ENCODE measurements at regions not wholly inside any gene's neighbourhood (a gene's known extent, or its start where the extent isn't known, plus 50 kb on each side); places are given as distances from the start of the nearest gene placed in this dataset.

GRCh38 chr2:220528180-220528675 lies 900.8 kb downstream of the SLC4A3 start:
- Histone ChIP-seq H3K9ac (ENCODE audit: low read depth, low read length, poor library complexity) (no peak overlapping the region), H3K4me1 (ENCODE audit: control insufficient read depth in 2 of 2, insufficient read depth in 1 of 2, low read depth in 1 of 2, low read length in 2 of 2) (no peaks in the 10 kb centered on the region), H3K36me3 (replicated peaks in 1 of 2; ENCODE audit: control insufficient read depth in 2 of 2, insufficient read depth in 2 of 2, low read length in 2 of 2) (no peaks in the 10 kb centered on the region), H4K91ac (ENCODE audit: low read depth, low read length, poor library complexity) (no peak overlapping the region), H2BK5ac (ENCODE audit: low read length) (no peak overlapping the region), H4K8ac (ENCODE audit: low read depth, low read length) (no peak overlapping the region), H3K14ac (ENCODE audit: low read length) (no peak overlapping the region), H2AK5ac (ENCODE audit: low read depth, low read length) (no peak overlapping the region), H2BK15ac (ENCODE audit: low read length) (no peak overlapping the region), H3K27ac (replicated peaks; ENCODE audit: low read length) (no peak overlapping the region), H3K79me1 (ENCODE audit: low read depth, low read length) (no peaks in the 10 kb centered on the region), H3K27me3 (ENCODE audit: control insufficient read depth in 3 of 3, insufficient read depth in 3 of 3, low read depth in 1 of 3, low read length in 3 of 3) (no peaks in the 10 kb centered on the region), H3K4ac (ENCODE audit: low read length) (no peak overlapping the region), H3K18ac (ENCODE audit: low read length) (no peak overlapping the region), H3K9me3 (replicated peaks in 1 of 2; ENCODE audit: control insufficient read depth in 2 of 2, insufficient read depth in 1 of 2, low read depth in 1 of 2, low read length in 2 of 2) (no peaks in the 10 kb centered on the region), H3K4me3 (ENCODE audit: low read length in 2 of 2) (no peak overlapping the region), H3K23ac (ENCODE audit: low read depth, low read length, poor library complexity) (no peak overlapping the region), H2AFZ (ENCODE audit: low read length) (no peak overlapping the region), H2BK120ac (ENCODE audit: low read depth, low read length) (no peak overlapping the region), H3K4me2 (ENCODE audit: insufficient read depth, low read length, poor library complexity, severe bottlenecking) (no peak overlapping the region), H2BK12ac (ENCODE audit: low read length) (no peak overlapping the region)
- WGBS, 2 donors (ENCODE audit: extremely low coverage in 2 of 2, insufficient read length in 2 of 2, insufficient replicate concordance in 1 of 2), result no CpG with 5 or more reads among the region's 3 CpGs
- DNase-seq (ENCODE audit: low spot score), result no peak

DNA sequence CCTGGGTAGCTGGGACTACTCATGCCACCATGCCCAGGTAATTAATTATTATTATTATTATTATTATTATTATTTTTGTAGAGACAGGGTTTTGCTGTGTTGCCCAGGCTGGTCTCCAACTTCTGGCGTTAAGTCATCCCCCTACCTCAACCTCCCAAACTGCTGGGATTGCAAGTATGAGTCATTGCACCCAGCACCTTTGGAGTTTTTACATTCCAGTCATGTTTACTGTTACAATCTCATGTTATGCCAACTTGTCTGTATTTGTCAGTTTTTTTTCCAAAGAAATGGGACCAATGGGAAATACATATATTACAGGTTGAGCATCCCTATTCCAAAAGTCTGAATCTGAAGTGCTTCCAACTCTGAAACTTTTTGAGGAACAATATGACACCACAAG lies 903.8 kb downstream of the SLC4A3 start:
- Histone ChIP-seq H3K23ac (ENCODE audit: low read depth, low read length, poor library complexity) (no peak overlapping the region), H3K18ac (ENCODE audit: low read length) (no peak overlapping the region), H3K14ac (ENCODE audit: low read length) (no peak overlapping the region), H2AFZ (ENCODE audit: low read length) (no peak overlapping the region), H3K4me3 (ENCODE audit: low read length in 2 of 2) (no peak overlapping the region), H3K9ac (ENCODE audit: low read depth, low read length, poor library complexity) (no peak overlapping the region), H3K36me3 (replicated peaks in 1 of 2; ENCODE audit: control insufficient read depth in 2 of 2, insufficient read depth in 2 of 2, low read length in 2 of 2) (no peaks in the 10 kb centered on the region), H2AK5ac (ENCODE audit: low read depth, low read length) (no peak overlapping the region), H2BK15ac (ENCODE audit: low read length) (no peak overlapping the region), H3K4ac (ENCODE audit: low read length) (no peak overlapping the region), H4K91ac (ENCODE audit: low read depth, low read length, poor library complexity) (no peak overlapping the region), H2BK5ac (ENCODE audit: low read length) (no peak overlapping the region), H3K79me1 (ENCODE audit: low read depth, low read length) (no peaks in the 10 kb centered on the region), H4K8ac (ENCODE audit: low read depth, low read length) (no peak overlapping the region), H3K27me3 (ENCODE audit: control insufficient read depth in 3 of 3, insufficient read depth in 3 of 3, low read depth in 1 of 3, low read length in 3 of 3) (no peaks in the 10 kb centered on the region), H3K4me1 (ENCODE audit: control insufficient read depth in 2 of 2, insufficient read depth in 1 of 2, low read depth in 1 of 2, low read length in 2 of 2) (no peaks in the 10 kb centered on the region), H3K9me3 (replicated peaks in 1 of 2; ENCODE audit: control insufficient read depth in 2 of 2, insufficient read depth in 1 of 2, low read depth in 1 of 2, low read length in 2 of 2) (no peaks in the 10 kb centered on the region), H3K27ac (replicated peaks; ENCODE audit: low read length) (no peak overlapping the region), H3K4me2 (ENCODE audit: insufficient read depth, low read length, poor library complexity, severe bottlenecking) (no peak overlapping the region), H2BK12ac (ENCODE audit: low read length) (no peak overlapping the region), H2BK120ac (ENCODE audit: low read depth, low read length) (no peak overlapping the region)
- whole genome bisulfite sequencing, 2 donors (ENCODE audit: extremely low coverage in 2 of 2, insufficient read length in 2 of 2, insufficient replicate concordance in 1 of 2), result no CpG with 5 or more reads among the region's 1 CpG
- no peak for DNase-seq (ENCODE audit: low spot score)

DNA sequence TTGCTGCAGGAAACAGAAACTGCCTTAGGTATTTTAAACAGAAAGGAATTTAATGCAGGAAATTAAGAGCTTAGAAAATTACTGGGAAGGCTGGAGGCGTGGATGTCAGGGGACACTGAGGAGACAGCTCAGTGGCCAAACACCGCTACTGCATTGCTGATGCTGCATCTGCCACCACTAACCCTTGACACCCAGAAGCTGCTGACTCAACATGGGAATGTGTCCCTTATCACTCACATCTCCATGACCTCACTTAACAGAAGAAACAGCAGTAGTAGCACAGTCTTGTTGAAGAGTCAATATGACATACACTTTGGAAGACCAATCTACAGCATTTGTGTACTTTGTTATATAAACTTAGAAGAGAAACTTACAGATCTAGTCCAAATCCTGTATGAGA lies 906.1 kb downstream of the SLC4A3 start:
- Histone ChIP-seq H4K91ac (ENCODE audit: low read depth, low read length, poor library complexity) (no peak overlapping the region), H3K23ac (ENCODE audit: low read depth, low read length, poor library complexity) (no peak overlapping the region), H2AFZ (ENCODE audit: low read length) (no peak overlapping the region), H2BK120ac (ENCODE audit: low read depth, low read length) (no peak overlapping the region), H3K14ac (ENCODE audit: low read length) (no peak overlapping the region), H2AK5ac (ENCODE audit: low read depth, low read length) (no peak overlapping the region), H3K27me3 (ENCODE audit: control insufficient read depth in 3 of 3, insufficient read depth in 3 of 3, low read depth in 1 of 3, low read length in 3 of 3) (no peaks in the 10 kb centered on the region), H3K4me1 (ENCODE audit: control insufficient read depth in 2 of 2, insufficient read depth in 1 of 2, low read depth in 1 of 2, low read length in 2 of 2) (no peaks in the 10 kb centered on the region), H2BK12ac (ENCODE audit: low read length) (no peak overlapping the region), H2BK5ac (ENCODE audit: low read length) (no peak overlapping the region), H3K4me2 (ENCODE audit: insufficient read depth, low read length, poor library complexity, severe bottlenecking) (no peak overlapping the region), H3K18ac (ENCODE audit: low read length) (no peak overlapping the region), H4K8ac (ENCODE audit: low read depth, low read length) (no peak overlapping the region), H3K4ac (ENCODE audit: low read length) (no peak overlapping the region), H3K27ac (replicated peaks; ENCODE audit: low read length) (no peak overlapping the region), H3K79me1 (ENCODE audit: low read depth, low read length) (no peaks in the 10 kb centered on the region), H3K36me3 (replicated peaks in 1 of 2; ENCODE audit: control insufficient read depth in 2 of 2, insufficient read depth in 2 of 2, low read length in 2 of 2) (no peaks in the 10 kb centered on the region), H3K9me3 (replicated peaks in 1 of 2; ENCODE audit: control insufficient read depth in 2 of 2, insufficient read depth in 1 of 2, low read depth in 1 of 2, low read length in 2 of 2) (no peaks in the 10 kb centered on the region), H3K9ac (ENCODE audit: low read depth, low read length, poor library complexity) (no peak overlapping the region), H3K4me3 (ENCODE audit: low read length in 2 of 2) (no peak overlapping the region), H2BK15ac (ENCODE audit: low read length) (no peak overlapping the region)
- no peak for DNase-seq (ENCODE audit: low spot score)
- no CpG with 5 or more reads among the region's 2 CpGs for WGBS, 2 donors (ENCODE audit: extremely low coverage in 2 of 2, insufficient read length in 2 of 2, insufficient replicate concordance in 1 of 2)

DNA sequence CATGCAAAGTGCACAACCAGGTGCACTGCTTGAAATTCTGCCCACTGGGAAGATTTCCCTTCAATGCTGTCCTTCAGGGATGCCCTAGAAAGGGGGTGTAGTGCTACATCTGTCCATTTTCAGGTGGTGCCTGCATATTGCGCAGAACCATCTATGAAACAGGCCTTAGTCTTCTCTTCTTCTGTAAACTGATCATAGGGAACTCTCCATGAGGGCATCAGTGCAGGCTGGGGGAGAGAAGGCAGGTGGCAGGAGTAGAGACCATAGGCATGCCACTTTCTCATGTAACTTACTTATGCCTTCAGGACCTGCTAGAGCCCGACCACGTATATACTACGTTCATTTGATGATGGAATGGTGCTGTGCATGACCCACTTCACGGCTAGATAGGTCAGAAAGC lies 912.1 kb downstream of the SLC4A3 start:
- no peak overlapping the region for H3K4ac ChIP-seq (ENCODE audit: low read length)
- no peak overlapping the region for H2BK5ac ChIP-seq (ENCODE audit: low read length)
- H2AFZ ChIP-seq (ENCODE audit: low read length), result no peak overlapping the region
- H3K36me3 ChIP-seq (replicated peaks in 1 of 2; ENCODE audit: control insufficient read depth in 2 of 2, insufficient read depth in 2 of 2, low read length in 2 of 2), result no peaks in the 10 kb centered on the region
- H4K8ac ChIP-seq (ENCODE audit: low read depth, low read length), result no peak overlapping the region
- H3K27me3 ChIP-seq (ENCODE audit: control insufficient read depth in 3 of 3, insufficient read depth in 3 of 3, low read depth in 1 of 3, low read length in 3 of 3), result no peaks in the 10 kb centered on the region
- no peak overlapping the region for H3K4me3 ChIP-seq (ENCODE audit: low read length in 2 of 2)
- no peak overlapping the region for H3K27ac ChIP-seq (replicated peaks; ENCODE audit: low read length)
- H4K91ac ChIP-seq (ENCODE audit: low read depth, low read length, poor library complexity), result no peak overlapping the region
- H3K9ac ChIP-seq (ENCODE audit: low read depth, low read length, poor library complexity), result no peak overlapping the region
- no peak overlapping the region for H2BK15ac ChIP-seq (ENCODE audit: low read length)
- WGBS, 2 donors (ENCODE audit: extremely low coverage in 2 of 2, insufficient read length in 2 of 2, insufficient replicate concordance in 1 of 2), result no CpG with 5 or more reads among the region's 5 CpGs
- H3K23ac ChIP-seq (ENCODE audit: low read depth, low read length, poor library complexity), result no peak overlapping the region
- H2AK5ac ChIP-seq (ENCODE audit: low read depth, low read length), result no peak overlapping the region
- no peak overlapping the region for H2BK120ac ChIP-seq (ENCODE audit: low read depth, low read length)
- no peak overlapping the region for H3K18ac ChIP-seq (ENCODE audit: low read length)
- H3K9me3 ChIP-seq (replicated peaks in 1 of 2; ENCODE audit: control insufficient read depth in 2 of 2, insufficient read depth in 1 of 2, low read depth in 1 of 2, low read length in 2 of 2), result peaks cover 0 to 2% of the 10 kb centered on the region in 2 donors
- no peak overlapping the region for H2BK12ac ChIP-seq (ENCODE audit: low read length)
- no peak overlapping the region for H3K14ac ChIP-seq (ENCODE audit: low read length)
- H3K4me2 ChIP-seq (ENCODE audit: insufficient read depth, low read length, poor library complexity, severe bottlenecking), result no peak overlapping the region
- no peaks in the 10 kb centered on the region for H3K79me1 ChIP-seq (ENCODE audit: low read depth, low read length)
- no peak for DNase-seq (ENCODE audit: low spot score)
- H3K4me1 ChIP-seq (ENCODE audit: control insufficient read depth in 2 of 2, insufficient read depth in 1 of 2, low read depth in 1 of 2, low read length in 2 of 2), result no peaks in the 10 kb centered on the region

All from neuronal stem cell (in vitro differentiated cells).